HEK293 (cell line): ENCODE measurements at regions not wholly inside any gene's neighbourhood (a gene's known extent, or its start where the extent isn't known, plus 50 kb on each side); places are given as distances from the start of the nearest gene placed in this dataset.

Experiments used
- CTCF ChIA-PET: fragments of 350-600 bp; formaldehyde crosslinking; extraction: SDS; loops from one replicate; lab custom pipeline; 2021; ENCODE audit warnings: antibody characterized with exemption; lab: Yijun Ruan, JAX
- POLR2A ChIA-PET: fragments of 300-600 bp; formaldehyde crosslinking; extraction: SDS; loops from one replicate; lab custom pipeline; 2020; ENCODE audit warnings: antibody characterized with exemption, inconsistent platforms; lab: Yijun Ruan, JAX
- H3K27ac ChIP-seq: fragments of 200-500 bp; sonication (Bioruptor generic); 2 replicates; pipeline ENCODE4 v1.5.1; 2014; ENCODE audit warnings: low read depth, low read length, control low read depth, inconsistent platforms; ENCODE audit errors: extremely low read depth
- H3K36me3 ChIP-seq, 2 experiments: fragments of 200-500 bp in 1 of 2; sonication (Bioruptor generic) in 1 of 2; 1 replicate in 1 of 2; 2 replicates in 1 of 2; pipeline ENCODE4 v1.5.1; 2014 to 2017; ENCODE audit warnings: inconsistent platforms in 2 of 2, low read length in 2 of 2; ENCODE audit not compliant: control insufficient read depth in 2 of 2, insufficient read depth in 1 of 2
- H3K4me1 ChIP-seq: fragments of 200-500 bp; sonication (Bioruptor generic); 2 replicates; pipeline ENCODE4 v1.5.1; 2014; ENCODE audit warnings: mild to moderate bottlenecking, low read length, inconsistent platforms; ENCODE audit not compliant: control insufficient read depth, insufficient read depth
- H3K4me3 ChIP-seq: 2 replicates; pipeline ENCODE4 v1.5.1; 2011; ENCODE audit warnings: low read depth, mild to moderate bottlenecking, control low read depth, low read length, moderate library complexity
- H3K9me3 ChIP-seq: fragments of 200-500 bp; sonication (Bioruptor generic); 2 replicates; pipeline ENCODE4 v1.5.1; 2014; ENCODE audit warnings: low read depth, low read length, inconsistent platforms; ENCODE audit not compliant: control insufficient read depth, insufficient read depth
- BCL6B ChIP-seq: fragments of 450-650 bp; formaldehyde crosslinking; IDR thresholded peaks from 2 replicates; pipeline ENCODE4 v1.5.1; 2017; ENCODE audit warnings: missing biosample characterization, missing genetic modification characterization
- FEZF1 ChIP-seq: fragments of 450-650 bp; formaldehyde crosslinking; IDR thresholded peaks from 2 replicates; pipeline ENCODE4 v1.5.1; 2016; ENCODE audit warnings: missing biosample characterization, missing genetic modification characterization
- INSM2 ChIP-seq: fragments of 450-650 bp; formaldehyde crosslinking; IDR thresholded peaks from 2 replicates; pipeline ENCODE4 v1.5.1; 2016; ENCODE audit warnings: missing biosample characterization, missing genetic modification characterization
- KLF1 ChIP-seq: fragments of 450-650 bp; formaldehyde crosslinking; IDR thresholded peaks from 2 replicates; pipeline ENCODE4 v1.5.1; 2016; ENCODE audit warnings: missing biosample characterization, missing genetic modification characterization
- SCRT2 ChIP-seq: fragments of 450-650 bp; formaldehyde crosslinking; IDR thresholded peaks from 2 replicates; pipeline ENCODE4 v1.5.1; 2016; ENCODE audit warnings: missing biosample characterization, missing genetic modification characterization
- ZFP37 ChIP-seq: fragments of 450-650 bp; formaldehyde crosslinking; IDR thresholded peaks from 2 replicates; pipeline ENCODE4 v1.5.1; 2016; ENCODE audit warnings: missing biosample characterization, missing genetic modification characterization
- ZNF133 ChIP-seq: fragments of 450-650 bp; formaldehyde crosslinking; IDR thresholded peaks from 2 replicates; pipeline ENCODE4 v1.5.1; 2016; ENCODE audit warnings: missing biosample characterization, missing genetic modification characterization
- ZNF148 ChIP-seq: fragments of 450-650 bp; formaldehyde crosslinking; IDR thresholded peaks from 2 replicates; pipeline ENCODE4 v1.5.0; 2017; ENCODE audit warnings: missing biosample characterization, missing genetic modification characterization, borderline replicate concordance
- ZNF311 ChIP-seq: fragments of 450-650 bp; formaldehyde crosslinking; IDR thresholded peaks from 2 replicates; pipeline ENCODE4 v1.5.1; 2017; ENCODE audit warnings: missing biosample characterization, missing genetic modification characterization, borderline replicate concordance
- ZNF518A ChIP-seq: fragments of 450-650 bp; formaldehyde crosslinking; conservative IDR thresholded peaks from 2 replicates; pipeline ENCODE4 v1.5.1; 2016; ENCODE audit warnings: low read depth, missing biosample characterization, missing genetic modification characterization
- ZNF776 ChIP-seq: fragments of 450-650 bp; formaldehyde crosslinking; IDR thresholded peaks from 2 replicates; pipeline ENCODE4 v1.5.0; 2017; ENCODE audit warnings: missing biosample characterization, missing genetic modification characterization, borderline replicate concordance
- ZSCAN4 ChIP-seq: fragments of 450-650 bp; formaldehyde crosslinking; IDR thresholded peaks from 2 replicates; pipeline ENCODE4 v1.5.1; 2017; ENCODE audit warnings: missing biosample characterization, missing genetic modification characterization

GRCh38 chr4:17315459-17315858 lies 196.4 kb downstream of the QDPR start:
- Histone ChIP-seq H3K4me1 (no peaks in the 10 kb centered on the region), H3K9me3 (no peaks in the 10 kb centered on the region), H3K27ac (no peak overlapping the region), H3K4me3 (no peak overlapping the region), H3K36me3 (no peaks in the 10 kb centered on the region)
- POLR2A ChIA-PET = no interaction called here
- CTCF ChIA-PET = interaction anchor here (0.5 to 0.7 kb wide), 3 partner anchors 9 to 10 kb away, joined by 3 read pairs; no protein-coding TSS in a partner anchor
- TF ChIP-seq ZNF518A (tag by site-specific recombination) (no peak), ZNF148 (tag by site-specific recombination) (no peak), ZFP37 (tag by site-specific recombination) (no peak), KLF1 (tag by site-specific recombination) (no peak), INSM2 (no peak)

- no peaks in the 10 kb centered on the region for H3K36me3 ChIP-seq
- H3K9me3 ChIP-seq = no peaks in the 10 kb centered on the region
- H3K27ac ChIP-seq = no peak overlapping the region
- no peak overlapping the region for H3K4me3 ChIP-seq
- ChIA-PET POLR2A (no interaction called here), CTCF (no interaction called here)
- no peak for TF ChIP-seq ZNF776 (tag by site-specific recombination)
- TF ChIP-seq ZSCAN4 (tag by site-specific recombination) = no peak
- no peak for TF ChIP-seq ZNF133
- no peak for TF ChIP-seq ZNF148 (tag by site-specific recombination)
- no peak for TF ChIP-seq FEZF1 (tag by site-specific recombination)
- no peak for TF ChIP-seq ZNF311
- no peak for TF ChIP-seq SCRT2 (tag by site-specific recombination)
- no peak for TF ChIP-seq INSM2
- TF ChIP-seq BCL6B (tag by site-specific recombination) = no peak
- no peaks in the 10 kb centered on the region for H3K4me1 ChIP-seq
Measured at GRCh38 chr4:17313194-17313593, 198.7 kb downstream of the QDPR start.
